ENCODE measurements at regions not wholly inside any gene's neighbourhood (a gene's known extent, or its start where the extent isn't known, plus 50 kb on each side); places are given as distances from the start of the nearest gene placed in this dataset.

DNA sequence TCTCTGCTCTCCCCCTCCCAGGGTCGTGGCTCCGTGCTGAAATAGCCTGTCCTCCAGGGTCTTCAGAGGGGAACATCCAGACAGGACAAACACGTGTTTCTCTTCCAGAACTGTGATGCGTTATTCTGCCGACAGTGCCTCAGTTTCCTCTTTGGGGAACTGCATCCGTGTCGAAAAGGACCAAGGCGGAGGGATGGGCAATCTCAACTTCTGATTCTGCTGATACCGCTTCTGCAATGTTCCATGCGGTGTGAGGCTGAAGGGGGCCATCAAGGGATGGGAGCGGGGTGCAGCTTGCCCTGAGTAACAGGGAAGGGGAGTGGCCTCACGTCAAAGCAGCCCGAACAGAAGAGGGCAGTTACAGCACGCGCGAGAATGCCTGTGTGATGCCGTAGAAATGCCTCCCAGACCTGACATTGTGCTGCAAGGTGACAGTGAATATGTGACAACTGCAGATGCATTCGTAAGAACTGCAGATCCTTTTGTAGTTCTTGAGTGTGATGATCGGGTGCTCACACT is 275.7 kb downstream of the SHQ1 start:
- Histone ChIP-seq H3K79me1 (ENCODE audit: low read depth, low read length) (no peaks in the 10 kb centered on the region), H4K91ac (ENCODE audit: low read depth, low read length, poor library complexity) (no peak overlapping the region), H3K4me2 (ENCODE audit: insufficient read depth, low read length, poor library complexity, severe bottlenecking) (no peak overlapping the region), H3K27ac (replicated peaks; ENCODE audit: low read length) (no peak overlapping the region), H2BK15ac (ENCODE audit: low read length) (no peak overlapping the region), H2AK5ac (ENCODE audit: low read depth, low read length) (no peak overlapping the region), H3K18ac (ENCODE audit: low read length) (no peak overlapping the region), H2BK120ac (ENCODE audit: low read depth, low read length) (no peak overlapping the region), H3K4me1 (ENCODE audit: control insufficient read depth in 2 of 2, insufficient read depth in 1 of 2, low read depth in 1 of 2, low read length in 2 of 2) (peaks cover 0 to 9% of the 10 kb centered on the region in 2 donors), H3K4me3 (ENCODE audit: low read length in 2 of 2) (no peak overlapping the region), H2BK12ac (ENCODE audit: low read length) (no peak overlapping the region), H2BK5ac (ENCODE audit: low read length) (no peak overlapping the region), H3K36me3 (replicated peaks in 1 of 2; ENCODE audit: control insufficient read depth in 2 of 2, insufficient read depth in 2 of 2, low read length in 2 of 2) (no peaks in the 10 kb centered on the region), H3K27me3 (ENCODE audit: control insufficient read depth in 3 of 3, insufficient read depth in 3 of 3, low read depth in 1 of 3, low read length in 3 of 3) (peaks cover 0 to 64% (median 0%) of the 10 kb centered on the region in 3 experiments), H3K14ac (ENCODE audit: low read length) (no peak overlapping the region), H3K9ac (ENCODE audit: low read depth, low read length, poor library complexity) (no peak overlapping the region), H3K23ac (ENCODE audit: low read depth, low read length, poor library complexity) (no peak overlapping the region), H3K9me3 (replicated peaks in 1 of 2; ENCODE audit: control insufficient read depth in 2 of 2, insufficient read depth in 1 of 2, low read depth in 1 of 2, low read length in 2 of 2) (no peaks in the 10 kb centered on the region), H3K4ac (ENCODE audit: low read length) (no peak overlapping the region), H2AFZ (ENCODE audit: low read length) (no peak overlapping the region), H4K8ac (ENCODE audit: low read depth, low read length) (no peak overlapping the region)
- DNase-seq (ENCODE audit: low spot score) = no peak
- no CpG with 5 or more reads among the region's 19 CpGs for WGBS, 2 donors (ENCODE audit: extremely low coverage in 2 of 2, insufficient read length in 2 of 2, insufficient replicate concordance in 1 of 2)

GRCh38 chr3:72571638-72572114 is 276.6 kb downstream of the SHQ1 start:
- Histone ChIP-seq H2AK5ac (ENCODE audit: low read depth, low read length) (no peak overlapping the region), H3K18ac (ENCODE audit: low read length) (no peak overlapping the region), H3K9me3 (replicated peaks in 1 of 2; ENCODE audit: control insufficient read depth in 2 of 2, insufficient read depth in 1 of 2, low read depth in 1 of 2, low read length in 2 of 2) (no peaks in the 10 kb centered on the region), H4K91ac (ENCODE audit: low read depth, low read length, poor library complexity) (no peak overlapping the region), H3K23ac (ENCODE audit: low read depth, low read length, poor library complexity) (no peak overlapping the region), H3K4ac (ENCODE audit: low read length) (no peak overlapping the region), H3K4me2 (ENCODE audit: insufficient read depth, low read length, poor library complexity, severe bottlenecking) (no peak overlapping the region), H3K27me3 (ENCODE audit: control insufficient read depth in 3 of 3, insufficient read depth in 3 of 3, low read depth in 1 of 3, low read length in 3 of 3) (peaks cover 0 to 63% (median 1%) of the 10 kb centered on the region in 3 experiments), H2BK5ac (ENCODE audit: low read length) (no peak overlapping the region), H3K9ac (ENCODE audit: low read depth, low read length, poor library complexity) (no peak overlapping the region), H3K4me3 (ENCODE audit: low read length in 2 of 2) (no peak overlapping the region), H2BK120ac (ENCODE audit: low read depth, low read length) (no peak overlapping the region), H3K4me1 (ENCODE audit: control insufficient read depth in 2 of 2, insufficient read depth in 1 of 2, low read depth in 1 of 2, low read length in 2 of 2) (peaks cover 0 to 12% of the 10 kb centered on the region in 2 donors), H4K8ac (ENCODE audit: low read depth, low read length) (no peak overlapping the region), H3K79me1 (ENCODE audit: low read depth, low read length) (no peaks in the 10 kb centered on the region), H2BK12ac (ENCODE audit: low read length) (no peak overlapping the region), H2AFZ (ENCODE audit: low read length) (no peak overlapping the region), H3K36me3 (replicated peaks in 1 of 2; ENCODE audit: control insufficient read depth in 2 of 2, insufficient read depth in 2 of 2, low read length in 2 of 2) (no peaks in the 10 kb centered on the region), H3K27ac (replicated peaks; ENCODE audit: low read length) (no peak overlapping the region), H3K14ac (ENCODE audit: low read length) (no peak overlapping the region), H2BK15ac (ENCODE audit: low read length) (no peak overlapping the region)
- no CpG with 5 or more reads among the region's 13 CpGs for WGBS, 2 donors (ENCODE audit: extremely low coverage in 2 of 2, insufficient read length in 2 of 2, insufficient replicate concordance in 1 of 2)
- no peak for DNase-seq (ENCODE audit: low spot score)

DNA sequence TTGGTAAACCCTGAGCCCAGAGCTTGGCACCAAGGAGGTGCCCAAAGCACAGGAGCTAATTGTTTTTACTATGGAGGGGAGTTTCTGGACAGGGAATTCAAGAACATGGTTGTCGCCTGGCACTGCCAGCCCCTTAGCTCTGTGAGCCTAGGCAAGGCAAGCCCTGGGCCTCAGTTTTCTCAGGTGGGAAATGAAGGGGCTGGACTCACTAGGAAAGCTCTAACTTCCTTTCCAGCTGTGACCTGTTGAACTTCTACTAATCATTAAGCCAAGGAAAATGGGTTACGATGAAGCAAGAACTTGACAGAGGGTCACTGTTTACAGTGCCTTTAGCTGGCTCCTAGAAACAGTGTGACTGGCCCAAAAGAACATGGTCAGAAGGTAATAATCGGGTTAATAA is 277.2 kb downstream of the SHQ1 start:
- no peak overlapping the region for H3K4me3 ChIP-seq (ENCODE audit: low read length in 2 of 2)
- H3K4me1 ChIP-seq (ENCODE audit: control insufficient read depth in 2 of 2, insufficient read depth in 1 of 2, low read depth in 1 of 2, low read length in 2 of 2) = peaks cover 0 to 12% of the 10 kb centered on the region in 2 donors
- no peaks in the 10 kb centered on the region for H3K79me1 ChIP-seq (ENCODE audit: low read depth, low read length)
- no peak overlapping the region for H2BK15ac ChIP-seq (ENCODE audit: low read length)
- no peak overlapping the region for H4K8ac ChIP-seq (ENCODE audit: low read depth, low read length)
- H4K91ac ChIP-seq (ENCODE audit: low read depth, low read length, poor library complexity) = no peak overlapping the region
- no CpG with 5 or more reads among the region's 3 CpGs for WGBS, 2 donors (ENCODE audit: extremely low coverage in 2 of 2, insufficient read length in 2 of 2, insufficient replicate concordance in 1 of 2)
- H3K9ac ChIP-seq (ENCODE audit: low read depth, low read length, poor library complexity) = no peak overlapping the region
- no peak overlapping the region for H3K4me2 ChIP-seq (ENCODE audit: insufficient read depth, low read length, poor library complexity, severe bottlenecking)
- H2AFZ ChIP-seq (ENCODE audit: low read length) = no peak overlapping the region
- H3K4ac ChIP-seq (ENCODE audit: low read length) = no peak overlapping the region
- peaks cover 0 to 62% (median 1%) of the 10 kb centered on the region in 3 experiments for H3K27me3 ChIP-seq (ENCODE audit: control insufficient read depth in 3 of 3, insufficient read depth in 3 of 3, low read depth in 1 of 3, low read length in 3 of 3)
- no peak overlapping the region for H3K14ac ChIP-seq (ENCODE audit: low read length)
- no peaks in the 10 kb centered on the region for H3K9me3 ChIP-seq (replicated peaks in 1 of 2; ENCODE audit: control insufficient read depth in 2 of 2, insufficient read depth in 1 of 2, low read depth in 1 of 2, low read length in 2 of 2)
- H2AK5ac ChIP-seq (ENCODE audit: low read depth, low read length) = no peak overlapping the region
- H3K23ac ChIP-seq (ENCODE audit: low read depth, low read length, poor library complexity) = no peak overlapping the region
- no peak overlapping the region for H2BK5ac ChIP-seq (ENCODE audit: low read length)
- H3K36me3 ChIP-seq (replicated peaks in 1 of 2; ENCODE audit: control insufficient read depth in 2 of 2, insufficient read depth in 2 of 2, low read length in 2 of 2) = no peaks in the 10 kb centered on the region
- no peak for DNase-seq (ENCODE audit: low spot score)
- no peak overlapping the region for H3K18ac ChIP-seq (ENCODE audit: low read length)
- no peak overlapping the region for H2BK120ac ChIP-seq (ENCODE audit: low read depth, low read length)
- H2BK12ac ChIP-seq (ENCODE audit: low read length) = no peak overlapping the region
- no peak overlapping the region for H3K27ac ChIP-seq (replicated peaks; ENCODE audit: low read length)

- H2AK5ac ChIP-seq (ENCODE audit: low read depth, low read length) = no peak overlapping the region
- no peak overlapping the region for H3K23ac ChIP-seq (ENCODE audit: low read depth, low read length, poor library complexity)
- H3K18ac ChIP-seq (ENCODE audit: low read length) = no peak overlapping the region
- no peak for DNase-seq (ENCODE audit: low spot score)
- H4K8ac ChIP-seq (ENCODE audit: low read depth, low read length) = no peak overlapping the region
- no peak overlapping the region for H2BK120ac ChIP-seq (ENCODE audit: low read depth, low read length)
- H3K36me3 ChIP-seq (replicated peaks in 1 of 2; ENCODE audit: control insufficient read depth in 2 of 2, insufficient read depth in 2 of 2, low read length in 2 of 2) = no peaks in the 10 kb centered on the region
- WGBS, 2 donors (ENCODE audit: extremely low coverage in 2 of 2, insufficient read length in 2 of 2, insufficient replicate concordance in 1 of 2) = no CpG with 5 or more reads among the region's 10 CpGs
- peaks cover 0 to 58% (median 1%) of the 10 kb centered on the region in 3 experiments for H3K27me3 ChIP-seq (ENCODE audit: control insufficient read depth in 3 of 3, insufficient read depth in 3 of 3, low read depth in 1 of 3, low read length in 3 of 3)
- no peak overlapping the region for H2BK15ac ChIP-seq (ENCODE audit: low read length)
- H3K79me1 ChIP-seq (ENCODE audit: low read depth, low read length) = no peaks in the 10 kb centered on the region
- H2BK12ac ChIP-seq (ENCODE audit: low read length) = no peak overlapping the region
- no peak overlapping the region for H3K4me2 ChIP-seq (ENCODE audit: insufficient read depth, low read length, poor library complexity, severe bottlenecking)
- H3K4me3 ChIP-seq (ENCODE audit: low read length in 2 of 2) = no peak overlapping the region
- H3K4ac ChIP-seq (ENCODE audit: low read length) = no peak overlapping the region
- H3K27ac ChIP-seq (replicated peaks; ENCODE audit: low read length) = no peak overlapping the region
- H3K14ac ChIP-seq (ENCODE audit: low read length) = no peak overlapping the region
- no peak overlapping the region for H3K9ac ChIP-seq (ENCODE audit: low read depth, low read length, poor library complexity)
- H3K4me1 ChIP-seq (ENCODE audit: control insufficient read depth in 2 of 2, insufficient read depth in 1 of 2, low read depth in 1 of 2, low read length in 2 of 2) = peaks cover 0 to 12% of the 10 kb centered on the region in 2 donors
- H2BK5ac ChIP-seq (ENCODE audit: low read length) = no peak overlapping the region
- no peak overlapping the region for H4K91ac ChIP-seq (ENCODE audit: low read depth, low read length, poor library complexity)
- H2AFZ ChIP-seq (ENCODE audit: low read length) = no peak overlapping the region
- no peaks in the 10 kb centered on the region for H3K9me3 ChIP-seq (replicated peaks in 1 of 2; ENCODE audit: control insufficient read depth in 2 of 2, insufficient read depth in 1 of 2, low read depth in 1 of 2, low read length in 2 of 2)
These were observed 278.3 kb downstream of the SHQ1 start for GRCh38 chr3:72569754-72570440.

Measured in neuronal stem cell (in vitro differentiated cells).